ENCODE measurements at regions not wholly inside any gene's neighbourhood (a gene's known extent, or its start where the extent isn't known, plus 50 kb on each side); places are given as distances from the start of the nearest gene placed in this dataset.

DNA sequence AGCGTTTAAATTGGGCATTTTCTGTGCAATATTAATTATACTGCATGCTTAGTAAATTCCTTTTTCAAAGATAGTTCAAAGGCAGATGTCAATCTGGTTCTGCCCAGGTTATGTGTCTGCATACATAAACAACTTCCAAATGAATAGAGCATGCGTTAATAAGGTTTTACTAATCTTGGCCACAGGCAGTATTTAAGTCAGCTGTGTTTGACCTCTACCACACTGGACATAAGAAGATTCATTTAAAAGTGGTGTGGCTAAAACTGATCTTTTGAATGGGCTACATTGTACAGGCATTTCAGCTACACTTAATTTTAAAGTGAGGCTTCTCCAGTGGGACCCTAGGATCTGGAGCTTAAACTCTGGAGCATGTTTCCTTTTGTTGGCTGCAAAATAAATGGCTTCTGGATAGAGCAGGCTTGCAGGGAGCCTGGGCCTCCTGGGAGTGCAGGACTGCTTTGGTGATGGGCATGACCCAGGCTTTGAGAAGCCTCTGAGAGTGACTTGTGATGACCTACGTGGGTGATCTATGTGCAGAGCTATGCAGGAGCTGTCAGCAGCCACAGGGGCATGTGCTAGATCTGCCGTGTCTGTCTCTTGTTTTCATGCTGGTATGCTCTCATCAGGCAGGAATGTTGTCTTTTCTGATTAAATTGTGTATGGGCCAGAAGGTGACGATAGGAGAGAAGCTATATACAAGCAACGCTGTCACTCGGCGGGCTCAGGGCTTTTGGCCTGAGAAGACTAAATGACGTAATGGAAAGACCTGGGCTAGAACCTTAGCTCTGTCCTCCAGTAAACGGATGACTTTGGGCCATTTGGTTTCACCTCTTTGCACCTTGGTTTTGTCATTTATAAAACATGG is 331.2 kb downstream of the QKI start:
- Histone ChIP-seq H3K4me1 (ENCODE audit: control insufficient read depth, insufficient read depth, low read length) (peaks cover 7% of the 10 kb centered on the region), H3K4me3 (ENCODE audit: insufficient read depth, low read depth, low read length) (no peak overlapping the region), H3K9me3 (ENCODE audit: control insufficient read depth, low read length) (no peaks in the 10 kb centered on the region), H3K27me3 (ENCODE audit: control insufficient read depth, insufficient read depth, low read length, poor library complexity, severe bottlenecking) (no peaks in the 10 kb centered on the region), H3K36me3 (ENCODE audit: control insufficient read depth, insufficient read depth, low read length) (no peaks in the 10 kb centered on the region), H3K27ac (ENCODE audit: insufficient read depth, low read depth, low read length, poor library complexity, severe bottlenecking) (peak overlapping the region; percentile 76)
- 69 to 73% methylated on average over 10 of the region's 10 CpGs for WGBS, 2 experiments

DNA sequence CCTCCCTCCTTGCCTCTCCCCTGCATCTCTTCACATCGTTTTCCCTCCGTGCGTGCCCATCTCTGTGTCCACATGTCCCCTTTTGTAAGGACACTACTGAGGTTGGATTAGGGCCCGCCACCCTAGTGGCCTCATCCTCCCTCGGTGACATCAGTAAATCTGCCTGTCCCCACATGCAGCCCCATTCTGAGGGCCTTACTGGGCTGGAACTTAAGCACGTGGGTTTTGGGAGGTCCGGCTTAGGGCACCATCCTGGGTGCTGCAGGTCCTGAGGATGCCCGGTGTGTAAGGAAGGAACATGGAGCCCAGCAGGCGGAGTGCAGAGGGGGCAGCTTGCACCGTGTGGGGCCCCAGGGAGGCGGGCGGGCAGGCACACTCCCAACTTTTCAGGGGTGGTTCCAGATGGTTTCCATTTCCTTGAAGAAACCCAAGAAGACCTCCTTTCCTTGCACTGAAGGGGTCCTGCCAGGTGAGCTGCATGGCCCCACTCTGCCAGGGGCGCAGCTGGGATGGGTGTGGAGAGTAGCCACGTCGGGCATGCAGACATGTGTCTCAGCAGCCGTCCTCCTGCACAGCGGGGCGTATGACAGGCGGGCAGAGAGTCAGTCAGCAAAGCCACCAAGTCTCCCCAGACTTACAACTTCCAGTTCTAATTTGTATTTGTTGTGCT is 329.9 kb downstream of the QKI start:
- WGBS, 2 experiments, result 92 to 96% methylated on average over 18 to 19 of the region's 19 CpGs
- no peaks in the 10 kb centered on the region for H3K27me3 ChIP-seq (ENCODE audit: control insufficient read depth, insufficient read depth, low read length, poor library complexity, severe bottlenecking)

DNA sequence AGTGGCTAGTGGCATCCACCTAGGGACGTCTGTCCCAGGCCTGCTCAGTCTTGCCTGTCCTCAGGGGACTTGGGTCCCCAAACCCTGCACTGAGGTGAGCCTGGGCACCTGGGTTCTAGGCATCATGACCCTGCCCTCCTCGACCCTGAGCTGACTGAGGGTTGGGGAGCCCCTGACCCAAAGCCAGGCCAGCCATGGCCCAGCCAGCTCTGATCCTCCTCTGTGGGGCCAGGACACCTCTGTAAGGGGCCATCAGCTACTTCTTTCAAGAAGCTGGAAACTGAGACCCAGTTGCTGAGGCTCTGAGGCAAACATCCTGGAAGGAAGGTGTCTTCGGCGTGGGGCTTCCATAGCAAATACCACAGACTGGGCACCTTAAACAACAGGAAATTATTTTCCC is 329.3 kb downstream of the QKI start:
- Histone ChIP-seq H3K36me3 (ENCODE audit: control insufficient read depth, insufficient read depth, low read length) (no peaks in the 10 kb centered on the region), H3K27me3 (ENCODE audit: control insufficient read depth, insufficient read depth, low read length, poor library complexity, severe bottlenecking) (no peaks in the 10 kb centered on the region), H3K27ac (ENCODE audit: insufficient read depth, low read depth, low read length, poor library complexity, severe bottlenecking) (no peak overlapping the region), H3K9me3 (ENCODE audit: control insufficient read depth, low read length) (no peaks in the 10 kb centered on the region), H3K4me3 (ENCODE audit: insufficient read depth, low read depth, low read length) (no peak overlapping the region), H3K4me1 (ENCODE audit: control insufficient read depth, insufficient read depth, low read length) (peaks cover 5% of the 10 kb centered on the region)
- 89 to 92% methylated on average over 4 of the region's 4 CpGs for WGBS, 2 experiments

More for the DNA sequence above, 329.9 kb downstream of the QKI start:
- peaks cover 5% of the 10 kb centered on the region for H3K4me1 ChIP-seq (ENCODE audit: control insufficient read depth, insufficient read depth, low read length)
- H3K36me3 ChIP-seq (ENCODE audit: control insufficient read depth, insufficient read depth, low read length), result no peaks in the 10 kb centered on the region
- no peak overlapping the region for H3K27ac ChIP-seq (ENCODE audit: insufficient read depth, low read depth, low read length, poor library complexity, severe bottlenecking)
- H3K4me3 ChIP-seq (ENCODE audit: insufficient read depth, low read depth, low read length), result no peak overlapping the region
- no peaks in the 10 kb centered on the region for H3K9me3 ChIP-seq (ENCODE audit: control insufficient read depth, low read length)

DNA sequence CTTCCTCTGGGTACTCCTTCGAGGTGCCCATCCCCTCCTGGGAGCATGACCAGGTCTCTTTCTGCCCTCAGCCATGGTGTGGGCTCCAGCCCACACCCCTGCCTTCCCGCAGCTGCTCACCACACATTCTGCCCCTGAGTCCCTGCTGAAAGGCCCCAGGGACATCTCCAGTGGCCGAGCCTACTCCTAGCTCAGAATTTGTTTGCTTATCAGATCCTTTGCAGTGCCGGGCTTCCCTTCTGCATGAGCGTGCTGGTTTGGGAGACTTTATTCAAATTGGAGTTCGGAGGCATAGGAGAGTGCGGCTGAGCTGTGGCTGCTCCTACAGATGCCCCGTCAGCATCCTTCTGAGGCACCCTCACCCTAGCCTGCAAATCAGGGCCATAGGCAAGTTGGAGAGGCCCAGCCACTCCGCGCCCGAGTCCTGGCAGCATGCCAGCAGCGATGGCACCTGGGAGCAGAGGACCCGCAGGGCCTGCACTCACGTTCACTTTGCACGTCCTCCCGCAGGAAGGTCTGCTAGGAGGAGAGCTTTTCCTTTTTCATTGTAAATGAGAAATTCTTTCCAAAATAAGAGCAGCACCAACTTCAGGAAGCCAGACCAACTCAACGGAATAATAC is 327.3 kb downstream of the QKI start:
- no peaks in the 10 kb centered on the region for H3K9me3 ChIP-seq (ENCODE audit: control insufficient read depth, low read length)
- no peaks in the 10 kb centered on the region for H3K36me3 ChIP-seq (ENCODE audit: control insufficient read depth, insufficient read depth, low read length)
- WGBS, 2 experiments, result 90% methylated on average over 17 of the region's 17 CpGs
- no peak overlapping the region for H3K4me3 ChIP-seq (ENCODE audit: insufficient read depth, low read depth, low read length)
- H3K27me3 ChIP-seq (ENCODE audit: control insufficient read depth, insufficient read depth, low read length, poor library complexity, severe bottlenecking), result no peaks in the 10 kb centered on the region
- H3K4me1 ChIP-seq (ENCODE audit: control insufficient read depth, insufficient read depth, low read length), result peaks cover 5% of the 10 kb centered on the region
- H3K27ac ChIP-seq (ENCODE audit: insufficient read depth, low read depth, low read length, poor library complexity, severe bottlenecking), result no peak overlapping the region

DNA sequence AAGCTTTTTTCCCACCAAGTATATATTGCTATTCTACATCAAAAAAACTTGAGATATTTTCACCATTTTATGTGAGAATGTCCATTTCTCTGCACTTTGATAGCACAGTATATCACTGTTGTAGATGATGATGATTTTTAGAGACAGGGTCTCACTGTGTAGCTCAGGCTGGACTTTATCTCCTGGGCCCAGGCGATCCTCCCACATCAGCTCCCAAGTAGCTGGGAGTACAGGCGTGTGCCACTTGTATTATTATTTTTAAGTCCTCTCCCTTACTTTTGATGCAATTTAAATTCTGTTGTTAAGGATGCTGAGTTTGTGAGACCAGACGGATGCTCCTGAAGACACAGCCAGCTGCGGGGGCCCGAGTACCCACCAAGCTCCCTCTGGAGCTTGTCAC is 326.8 kb downstream of the QKI start:
- H3K36me3 ChIP-seq (ENCODE audit: control insufficient read depth, insufficient read depth, low read length), result no peaks in the 10 kb centered on the region
- no peak overlapping the region for H3K4me3 ChIP-seq (ENCODE audit: insufficient read depth, low read depth, low read length)
- WGBS, 2 experiments, result 94 to 96% methylated on average over 5 of the region's 5 CpGs
- H3K9me3 ChIP-seq (ENCODE audit: control insufficient read depth, low read length), result no peaks in the 10 kb centered on the region
- H3K4me1 ChIP-seq (ENCODE audit: control insufficient read depth, insufficient read depth, low read length), result peaks cover 5% of the 10 kb centered on the region
- H3K27ac ChIP-seq (ENCODE audit: insufficient read depth, low read depth, low read length, poor library complexity, severe bottlenecking), result no peak overlapping the region
- H3K27me3 ChIP-seq (ENCODE audit: control insufficient read depth, insufficient read depth, low read length, poor library complexity, severe bottlenecking), result no peaks in the 10 kb centered on the region

DNA sequence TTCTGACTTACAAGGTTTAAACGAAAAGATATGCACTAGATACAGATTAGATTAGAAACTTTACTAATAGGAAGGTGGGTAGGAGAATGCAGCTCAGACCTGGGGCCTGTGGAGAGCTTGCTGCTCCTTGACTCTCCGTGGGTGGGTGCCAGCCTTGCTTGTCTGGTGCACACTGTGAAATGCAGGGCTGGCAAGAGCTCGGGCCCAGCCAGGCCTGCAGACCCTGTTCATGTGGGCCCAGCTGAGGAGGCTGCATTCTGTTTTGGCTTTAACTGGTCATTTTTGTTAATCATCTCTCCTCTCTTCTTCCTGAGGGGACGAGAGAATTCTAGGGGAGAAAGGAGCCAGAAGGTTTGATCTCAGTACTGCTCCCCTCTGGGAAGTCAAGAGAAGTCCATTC is 325.4 kb downstream of the QKI start:
- peaks cover 3% of the 10 kb centered on the region for H3K4me1 ChIP-seq (ENCODE audit: control insufficient read depth, insufficient read depth, low read length)
- H3K4me3 ChIP-seq (ENCODE audit: insufficient read depth, low read depth, low read length), result no peak overlapping the region
- 92 to 94% methylated on average over 3 to 4 of the region's 4 CpGs for WGBS, 2 experiments
- no peaks in the 10 kb centered on the region for H3K27me3 ChIP-seq (ENCODE audit: control insufficient read depth, insufficient read depth, low read length, poor library complexity, severe bottlenecking)
- H3K36me3 ChIP-seq (ENCODE audit: control insufficient read depth, insufficient read depth, low read length), result no peaks in the 10 kb centered on the region
- no peak overlapping the region for H3K27ac ChIP-seq (ENCODE audit: insufficient read depth, low read depth, low read length, poor library complexity, severe bottlenecking)
- no peaks in the 10 kb centered on the region for H3K9me3 ChIP-seq (ENCODE audit: control insufficient read depth, low read length)

DNA sequence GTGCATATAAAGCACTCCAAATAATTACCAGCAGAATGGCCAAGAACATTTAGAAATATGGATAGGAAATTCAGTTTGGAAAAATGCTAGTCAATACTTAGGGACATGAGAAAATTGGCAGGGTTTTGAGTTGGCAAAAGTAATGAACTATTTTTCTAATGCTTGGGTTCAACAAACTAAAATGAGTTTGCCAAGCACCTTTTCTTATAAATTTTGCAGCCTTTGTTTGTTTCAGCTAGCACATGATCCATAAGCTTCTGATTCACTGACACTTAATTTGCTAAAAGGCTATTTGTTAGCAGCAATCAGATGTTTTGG is 324.8 kb downstream of the QKI start:
- H3K27me3 ChIP-seq (ENCODE audit: control insufficient read depth, insufficient read depth, low read length, poor library complexity, severe bottlenecking), result no peaks in the 10 kb centered on the region
- no peak overlapping the region for H3K27ac ChIP-seq (ENCODE audit: insufficient read depth, low read depth, low read length, poor library complexity, severe bottlenecking)
- no peaks in the 10 kb centered on the region for H3K4me1 ChIP-seq (ENCODE audit: control insufficient read depth, insufficient read depth, low read length)
- no peak overlapping the region for H3K4me3 ChIP-seq (ENCODE audit: insufficient read depth, low read depth, low read length)
- no peaks in the 10 kb centered on the region for H3K9me3 ChIP-seq (ENCODE audit: control insufficient read depth, low read length)
- H3K36me3 ChIP-seq (ENCODE audit: control insufficient read depth, insufficient read depth, low read length), result no peaks in the 10 kb centered on the region

DNA sequence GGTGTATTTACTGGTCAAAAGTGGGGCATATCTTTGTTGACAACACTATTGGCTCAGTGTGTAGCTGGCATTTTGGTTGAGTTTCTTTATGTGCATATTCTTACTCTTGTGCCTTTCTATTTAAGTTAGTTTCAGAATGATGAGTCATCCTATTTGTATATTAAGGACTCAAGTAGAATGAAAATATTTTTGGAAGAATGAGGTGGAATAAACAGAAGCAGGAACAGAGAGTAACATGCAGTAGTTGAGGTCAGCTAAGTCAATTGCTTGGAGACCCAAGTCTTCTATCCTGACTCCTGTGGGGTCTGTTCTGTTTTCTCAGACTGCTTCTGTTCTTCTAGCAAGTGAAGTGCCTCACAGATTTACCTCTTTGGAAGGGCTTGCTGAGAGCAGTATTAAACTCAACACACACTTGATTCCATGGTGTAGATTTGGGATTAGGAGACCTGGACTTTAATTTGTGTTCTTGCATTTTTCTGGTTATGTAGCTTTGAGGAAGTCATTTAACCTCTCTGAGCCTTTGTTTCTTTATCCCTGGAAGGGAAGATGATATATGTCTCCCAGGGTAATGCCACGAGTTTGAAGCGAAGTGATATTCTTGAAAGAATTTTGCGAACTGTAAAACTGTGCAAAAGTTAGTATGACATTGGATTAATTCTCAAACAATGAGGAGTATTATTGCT is 324.3 kb downstream of the QKI start:
- H3K36me3 ChIP-seq (ENCODE audit: control insufficient read depth, insufficient read depth, low read length), result no peaks in the 10 kb centered on the region
- H3K9me3 ChIP-seq (ENCODE audit: control insufficient read depth, low read length), result no peaks in the 10 kb centered on the region
- H3K27ac ChIP-seq (ENCODE audit: insufficient read depth, low read depth, low read length, poor library complexity, severe bottlenecking), result no peak overlapping the region
- no peak overlapping the region for H3K4me3 ChIP-seq (ENCODE audit: insufficient read depth, low read depth, low read length)
- H3K4me1 ChIP-seq (ENCODE audit: control insufficient read depth, insufficient read depth, low read length), result no peaks in the 10 kb centered on the region
- H3K27me3 ChIP-seq (ENCODE audit: control insufficient read depth, insufficient read depth, low read length, poor library complexity, severe bottlenecking), result no peaks in the 10 kb centered on the region
- 90 to 94% methylated on average over 3 of the region's 3 CpGs for WGBS, 2 experiments

DNA sequence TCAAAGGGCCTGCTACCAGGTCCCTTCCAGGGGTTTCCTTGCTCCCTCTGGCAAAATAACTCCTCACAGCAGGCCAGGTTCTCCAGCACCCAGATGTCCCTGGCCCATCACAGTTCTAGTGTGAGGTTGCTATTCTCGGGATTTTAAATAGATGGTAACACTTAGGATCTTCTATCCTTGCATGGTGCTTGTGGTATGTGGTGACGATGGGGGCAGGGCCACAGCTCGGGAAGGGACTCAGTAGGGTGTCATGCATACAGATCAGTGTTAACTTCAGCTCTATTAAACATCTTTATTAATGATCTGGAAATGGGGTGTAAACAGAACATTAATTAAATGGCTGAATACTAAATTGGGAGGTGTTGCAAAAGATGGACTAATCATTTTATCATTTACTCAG is 323.8 kb downstream of the QKI start:
- H3K27me3 ChIP-seq (ENCODE audit: control insufficient read depth, insufficient read depth, low read length, poor library complexity, severe bottlenecking), result no peaks in the 10 kb centered on the region
- WGBS, 2 experiments, result 70 to 78% methylated on average over 3 of the region's 3 CpGs

DNA sequence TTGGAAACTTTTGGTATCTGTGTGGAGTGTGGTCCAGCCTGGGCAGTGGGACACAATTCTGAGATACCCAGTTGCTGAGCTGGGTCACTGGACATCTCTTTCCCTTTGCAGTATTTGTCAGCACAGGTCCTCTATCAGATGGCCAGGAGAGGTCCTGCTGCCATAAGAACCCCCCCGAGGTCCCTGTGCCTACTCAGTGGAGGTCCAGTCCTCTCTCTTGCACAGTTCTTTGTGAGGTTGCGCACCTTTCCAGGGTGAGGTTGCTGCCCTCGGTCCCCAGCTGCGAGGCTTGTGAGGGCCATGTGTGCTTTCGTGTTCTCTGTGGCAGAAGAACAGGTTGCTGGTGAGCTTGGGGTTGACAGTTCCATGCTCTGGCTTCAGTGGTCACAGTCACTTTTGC is 320.6 kb downstream of the QKI start:
- no peaks in the 10 kb centered on the region for H3K9me3 ChIP-seq (ENCODE audit: control insufficient read depth, low read length)
- no peak overlapping the region for H3K27ac ChIP-seq (ENCODE audit: insufficient read depth, low read depth, low read length, poor library complexity, severe bottlenecking)
- H3K4me3 ChIP-seq (ENCODE audit: insufficient read depth, low read depth, low read length), result no peak overlapping the region
- no peaks in the 10 kb centered on the region for H3K27me3 ChIP-seq (ENCODE audit: control insufficient read depth, insufficient read depth, low read length, poor library complexity, severe bottlenecking)
- 94 to 95% methylated on average over 5 of the region's 5 CpGs for WGBS, 2 experiments
- no peaks in the 10 kb centered on the region for H3K36me3 ChIP-seq (ENCODE audit: control insufficient read depth, insufficient read depth, low read length)
- peaks cover 4% of the 10 kb centered on the region for H3K4me1 ChIP-seq (ENCODE audit: control insufficient read depth, insufficient read depth, low read length)

More for the DNA sequence above, 323.8 kb downstream of the QKI start:
- H3K4me3 ChIP-seq (ENCODE audit: insufficient read depth, low read depth, low read length), result no peak overlapping the region
- H3K27ac ChIP-seq (ENCODE audit: insufficient read depth, low read depth, low read length, poor library complexity, severe bottlenecking), result no peak overlapping the region
- H3K4me1 ChIP-seq (ENCODE audit: control insufficient read depth, insufficient read depth, low read length), result no peaks in the 10 kb centered on the region
- H3K9me3 ChIP-seq (ENCODE audit: control insufficient read depth, low read length), result no peaks in the 10 kb centered on the region
- no peaks in the 10 kb centered on the region for H3K36me3 ChIP-seq (ENCODE audit: control insufficient read depth, insufficient read depth, low read length)
